Activated T-cell treated with anti-CD3 and anti-CD28 coated beads, Interleukin-2, amount 50 U/mL, for 48 hours (primary cell): ENCODE measurements at regions not wholly inside any gene's neighbourhood (a gene's known extent, or its start where the extent isn't known, plus 50 kb on each side); places are given as distances from the start of the nearest gene placed in this dataset.
"Not testable (repeated sequence)": the region's sequence is repeated elsewhere in the genome, so short reads cannot be mapped to it uniquely, and the experiment has no call there.

ENCODE experiments used
- DNase-seq, 2 experiments: peaks; one replicate each; pipeline ENCODE4 v3.0.0-alpha.2; 2020

DNA sequence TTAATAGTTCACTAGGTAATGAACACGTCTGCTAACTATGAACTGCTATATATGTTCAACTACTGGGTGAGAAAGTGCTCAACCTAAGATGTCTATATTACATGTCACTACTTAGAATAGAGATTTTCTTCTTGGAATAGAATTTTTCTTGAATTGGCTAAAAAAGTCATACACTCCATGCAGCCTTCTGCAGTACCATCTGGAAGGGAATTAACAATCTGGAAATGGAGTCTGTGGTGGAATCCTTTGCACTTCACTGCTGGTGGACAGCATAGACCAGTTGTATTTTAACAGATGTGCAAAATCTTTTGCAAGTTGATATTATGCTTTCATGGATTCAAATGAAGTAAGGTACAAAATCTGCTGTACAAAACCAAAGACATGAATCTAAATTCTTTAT, 799.6 kb downstream of the KCNJ3 start:
- DNase-seq, result no peak

DNA sequence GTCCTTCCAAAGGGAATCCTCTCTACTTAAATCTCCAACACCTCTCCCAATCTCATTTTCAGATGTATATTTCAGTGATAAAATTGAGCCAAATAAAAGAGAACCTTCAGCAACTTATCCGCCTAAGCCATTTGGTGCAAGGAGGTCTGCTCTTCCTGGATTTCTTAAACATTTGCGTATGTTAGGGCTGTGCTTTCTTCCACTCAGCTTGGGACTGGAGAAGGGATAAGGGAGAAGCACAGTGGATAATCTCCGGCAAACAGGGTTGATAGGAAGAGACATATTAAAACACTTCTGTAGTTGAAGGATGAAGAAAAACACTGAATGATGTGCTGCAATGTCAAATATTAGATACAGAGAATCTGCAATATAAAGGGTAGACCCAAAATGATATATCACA, 796.2 kb downstream of the KCNJ3 start:
- DNase-seq, result no peak

DNA sequence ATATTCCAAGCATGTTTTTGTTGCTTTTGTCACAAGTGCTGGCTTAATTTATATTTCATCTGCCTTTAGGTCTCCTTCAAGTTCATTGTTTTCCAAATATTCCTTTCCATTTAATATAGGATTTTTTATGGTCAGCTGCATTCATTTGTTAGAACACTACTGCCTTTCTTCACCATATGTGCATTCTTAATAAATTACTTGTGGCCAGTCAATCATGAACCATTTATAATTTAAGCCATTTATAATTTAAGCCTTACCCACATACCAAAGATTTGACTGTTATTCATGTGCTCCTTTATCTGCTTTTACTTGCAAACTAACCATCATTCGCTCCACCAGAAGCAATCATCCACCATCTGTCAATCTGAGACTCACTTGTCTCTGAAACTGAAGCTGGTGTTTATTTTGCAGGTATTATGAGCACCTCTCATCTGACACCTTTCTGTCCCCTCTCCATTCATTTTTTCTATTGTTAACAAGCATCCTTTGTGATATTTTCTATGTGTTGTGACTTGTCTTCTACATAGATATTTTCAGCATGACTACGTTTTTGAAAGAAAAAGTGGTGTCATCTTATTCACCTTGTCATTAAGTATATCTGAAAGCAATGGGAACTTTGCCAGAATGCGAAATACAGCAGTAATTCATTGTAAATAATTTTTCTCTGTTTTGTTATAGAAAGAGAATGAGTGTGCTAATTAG, 786.8 kb downstream of the KCNJ3 start:
- no peak for DNase-seq

DNA sequence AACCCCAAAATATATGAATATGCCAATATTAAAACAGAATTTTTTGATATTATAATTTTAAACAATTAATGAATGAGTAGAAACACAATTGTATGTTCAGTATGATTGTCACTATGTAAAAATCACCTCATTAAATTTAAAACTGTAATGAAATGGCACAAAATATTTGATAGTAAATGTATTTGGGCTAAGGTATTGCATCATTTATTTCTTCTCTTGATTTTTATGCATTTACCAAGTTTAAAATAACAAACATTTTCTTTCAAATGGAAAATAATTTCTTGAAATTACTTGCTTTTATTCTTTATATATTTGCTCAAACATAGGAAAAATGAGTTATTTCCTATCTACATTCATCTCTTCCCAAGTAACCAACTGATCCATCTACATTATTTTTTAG, 782.6 kb downstream of the KCNJ3 start:
- no peak for DNase-seq

DNA sequence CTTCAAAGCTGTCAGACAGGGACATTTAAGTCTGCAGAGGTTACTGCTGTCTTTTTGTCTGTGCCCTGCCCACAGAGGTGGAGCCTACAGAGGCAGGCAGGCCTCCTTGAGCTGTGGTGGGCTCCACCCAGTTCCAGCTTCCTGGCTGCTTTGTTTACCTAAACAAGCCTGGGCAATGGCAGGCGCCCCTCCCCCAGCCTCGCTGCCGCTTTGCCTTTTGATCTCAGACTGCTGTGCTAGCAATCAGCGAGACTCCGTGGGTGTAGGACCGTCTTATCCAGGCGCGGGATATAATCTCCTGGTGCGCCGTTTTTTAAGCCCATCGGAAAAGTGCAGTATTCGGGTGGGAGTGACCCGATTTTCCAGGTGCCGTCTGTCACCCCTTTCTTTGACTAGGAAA, 773.5 kb downstream of the KCNJ3 start:
- not testable (repeated sequence) for DNase-seq

DNA sequence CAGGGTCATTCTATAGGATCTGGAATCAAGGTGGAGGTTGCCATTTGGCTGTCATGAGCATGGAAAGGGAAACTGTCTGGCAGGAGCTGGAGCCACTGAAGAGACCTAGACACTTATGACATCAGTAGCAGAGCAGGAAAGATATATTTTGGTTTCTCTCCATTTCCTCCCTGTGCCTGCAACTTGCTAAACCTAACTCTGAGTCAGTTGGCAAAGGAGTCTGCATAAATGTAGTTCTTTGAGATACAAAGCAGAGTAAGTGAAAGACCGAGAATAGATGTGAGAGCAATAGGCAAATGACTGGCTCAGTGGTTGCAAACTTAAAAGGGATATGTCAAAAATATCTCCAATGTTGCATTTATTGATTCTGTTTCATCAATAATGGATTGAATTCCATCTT, 757.7 kb downstream of the KCNJ3 start:
- no peak for DNase-seq

DNA sequence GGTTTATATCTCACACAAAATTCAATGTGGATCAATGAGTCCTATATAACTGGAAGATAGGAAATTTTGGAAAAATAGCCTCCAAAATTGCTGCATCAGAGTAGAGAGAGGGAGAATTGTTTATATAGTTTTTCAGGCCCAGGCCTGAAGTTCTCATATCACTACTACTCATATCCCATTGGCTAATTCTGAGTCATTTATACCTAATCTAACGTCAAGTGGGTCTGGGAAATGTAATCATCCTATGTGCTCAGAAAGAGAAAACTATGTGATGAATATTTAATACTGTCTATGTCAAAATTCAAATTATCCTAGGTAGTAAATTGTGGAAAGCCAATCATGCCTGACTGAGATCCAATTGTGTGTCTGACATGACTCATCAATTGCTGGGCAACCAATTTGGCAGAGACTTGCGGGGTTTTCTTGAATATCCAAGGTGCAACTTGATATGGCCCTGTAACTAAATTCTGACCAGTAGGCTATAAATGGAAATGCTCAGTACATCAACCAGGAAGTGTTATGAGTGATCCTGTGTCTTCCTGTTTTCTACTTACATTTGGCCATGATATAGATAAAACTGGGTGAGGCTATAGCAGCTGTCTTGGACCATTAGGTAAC, 744.4 kb downstream of the KCNJ3 start:
- DNase-seq, result no peak

DNA sequence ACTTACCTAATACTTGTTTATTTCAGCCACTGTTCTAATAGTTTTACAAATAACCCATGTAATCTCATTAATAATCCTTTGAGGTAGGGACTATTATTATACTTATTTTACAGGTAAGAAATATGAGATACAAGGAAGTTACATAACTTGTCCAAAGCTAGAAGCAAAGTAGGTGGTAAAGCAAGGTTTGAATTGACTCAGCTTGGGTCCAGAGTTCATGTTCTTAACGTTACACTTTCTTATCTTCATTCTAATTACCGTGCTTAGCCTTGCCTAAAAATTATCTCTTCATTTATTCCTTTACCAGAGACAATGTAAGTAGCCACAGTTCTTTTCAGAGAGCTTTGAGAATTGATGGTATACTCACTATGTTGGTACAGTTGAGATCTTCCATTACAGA, 743.6 kb downstream of the KCNJ3 start:
- DNase-seq, result no peak

DNA sequence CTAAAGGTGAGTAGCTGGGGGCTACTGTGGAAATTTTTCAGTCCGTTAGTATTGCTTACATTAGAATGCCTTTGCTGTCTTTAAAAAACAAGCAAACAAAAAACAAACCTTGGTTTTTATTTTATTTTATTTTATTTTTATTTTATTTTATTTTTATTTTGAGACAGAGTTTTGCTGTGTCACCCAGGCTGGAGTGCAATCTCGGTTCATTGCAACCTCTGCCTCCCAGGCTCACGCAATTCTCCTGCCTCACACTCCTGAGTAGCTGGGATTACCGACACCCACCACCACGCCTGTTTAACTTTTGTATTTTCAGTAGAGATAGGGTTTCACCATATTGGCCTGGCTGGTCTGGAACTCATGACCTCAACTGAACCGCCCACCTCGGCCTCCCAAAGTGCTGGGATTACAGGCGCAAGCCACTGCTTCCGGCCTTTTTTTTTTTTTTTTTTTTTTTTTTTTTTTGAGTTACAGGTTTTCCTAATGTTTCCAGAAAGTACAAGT, 732.6 kb downstream of the KCNJ3 start:
- no peak for DNase-seq

DNA sequence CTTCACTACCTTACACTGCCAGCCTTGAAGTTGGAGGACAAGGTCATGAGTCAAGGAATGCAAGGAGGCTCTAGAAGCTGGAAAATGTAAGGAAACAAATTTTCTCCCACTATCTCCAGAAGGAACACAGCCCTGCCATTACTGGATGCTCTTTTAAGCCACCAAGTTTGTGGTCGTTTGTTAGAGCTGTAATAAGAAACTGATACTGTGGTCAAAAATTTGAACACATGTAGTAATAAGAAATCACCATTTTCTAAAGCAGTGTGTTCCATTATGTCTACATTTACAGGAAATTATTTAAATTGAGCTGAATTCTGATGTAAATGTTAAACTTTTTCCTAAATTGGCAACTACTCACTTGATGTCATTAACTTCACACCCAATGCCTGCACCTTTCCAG, 729.0 kb downstream of the KCNJ3 start:
- no peak for DNase-seq

DNA sequence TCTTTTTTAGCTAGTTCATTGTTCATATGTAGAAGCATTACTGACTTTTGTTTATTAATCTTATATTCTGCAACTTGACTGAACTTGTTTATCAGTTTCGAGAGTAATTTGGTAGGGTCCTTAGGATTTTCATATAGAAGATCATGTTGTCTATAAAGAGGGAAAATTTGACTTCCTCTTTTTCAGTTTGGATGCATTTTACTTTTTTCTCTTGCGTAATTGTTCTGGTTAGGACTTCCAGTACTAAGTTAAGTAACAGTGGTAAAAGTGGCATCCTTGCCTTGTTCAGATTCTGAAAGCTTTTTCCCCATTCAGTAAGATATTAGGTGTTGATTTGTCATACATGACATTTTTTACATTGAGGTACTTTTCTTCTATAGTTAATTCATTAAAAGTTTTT, 726.0 kb downstream of the KCNJ3 start:
- DNase-seq, result no peak

DNA sequence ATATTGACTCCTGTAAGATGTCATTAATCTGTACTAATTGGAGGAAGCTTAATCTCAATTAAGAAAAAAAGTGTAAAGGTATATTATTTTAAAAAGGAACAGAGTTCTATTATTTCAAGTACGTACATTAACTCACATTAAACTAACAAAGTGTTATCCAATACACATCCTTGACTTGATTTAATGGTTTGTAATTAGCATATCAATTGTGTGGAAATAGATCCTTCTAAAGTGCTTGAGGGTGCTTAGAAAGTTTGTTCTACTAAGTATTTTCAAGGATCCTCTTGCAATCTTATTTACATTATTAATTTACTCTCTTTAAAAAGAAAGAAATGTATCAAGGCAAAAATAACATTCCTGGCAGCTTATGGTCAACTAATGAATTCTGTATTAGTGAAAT, 720.3 kb downstream of the KCNJ3 start:
- no peak for DNase-seq

DNA sequence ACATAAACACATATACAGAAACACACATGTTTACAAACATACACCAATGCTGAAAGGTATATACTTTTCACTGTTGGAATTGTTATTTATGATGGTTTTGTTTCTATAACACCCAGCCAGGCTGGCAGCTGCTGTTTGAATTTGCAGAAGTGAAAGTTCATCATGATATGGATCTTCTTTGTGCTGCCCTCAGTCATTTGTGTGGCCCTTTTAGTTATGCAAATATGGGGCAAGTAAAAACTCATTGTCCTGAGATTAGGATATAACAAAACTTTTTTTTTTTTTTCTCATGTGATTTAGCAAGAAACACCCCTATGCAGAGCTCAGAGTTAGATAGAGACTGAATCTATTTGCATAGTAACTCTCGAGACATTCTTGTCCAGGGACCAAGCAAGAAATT, 714.1 kb downstream of the KCNJ3 start:
- DNase-seq, result no peak

DNA sequence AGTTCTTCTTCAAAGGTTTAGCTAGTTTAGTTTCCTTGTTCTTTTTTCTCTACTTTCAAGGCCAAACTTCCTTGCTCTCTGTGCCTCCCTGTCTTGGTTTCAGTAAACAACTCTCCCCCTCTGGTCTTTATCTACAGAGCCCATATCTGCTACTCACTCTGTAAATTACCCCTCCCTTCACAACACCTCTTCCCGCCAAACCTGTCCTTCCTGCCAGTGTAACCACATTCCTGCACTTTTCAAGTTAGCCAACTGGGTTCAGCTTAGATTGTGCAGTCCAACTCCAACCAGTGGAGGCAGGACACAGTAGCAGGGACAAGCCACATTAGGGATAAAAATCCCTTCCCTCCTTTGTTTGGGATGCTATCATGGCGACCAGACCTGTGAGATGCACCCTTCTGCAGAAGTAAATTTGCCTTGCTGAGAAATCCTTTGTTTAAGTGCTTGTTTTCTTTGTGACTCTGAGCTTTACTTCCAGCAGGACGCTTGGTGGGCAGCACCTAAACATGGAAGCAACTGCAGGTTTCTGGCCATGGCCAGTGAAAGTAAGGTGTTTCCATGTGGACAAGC, 706.0 kb downstream of the KCNJ3 start:
- DNase-seq, result no peak

DNA sequence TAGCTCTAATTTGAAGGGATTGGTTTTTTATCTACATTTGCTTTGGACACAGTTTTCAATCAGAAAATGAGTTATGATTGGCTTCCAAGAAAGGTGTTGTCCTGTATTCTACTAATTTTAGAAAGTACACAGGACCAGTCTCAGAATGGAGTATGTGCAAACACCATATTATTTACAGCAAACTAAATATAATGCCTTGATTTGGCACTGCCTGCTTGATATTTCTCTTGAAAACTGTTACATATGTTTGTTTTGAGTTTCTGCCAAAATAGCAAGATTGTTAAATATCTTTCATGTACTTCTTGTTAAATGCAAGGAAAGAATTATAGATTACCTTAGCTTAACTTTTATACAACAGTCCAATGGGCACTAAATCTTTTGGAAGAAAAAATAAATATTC, 694.9 kb downstream of the KCNJ3 start:
- no peak for DNase-seq

DNA sequence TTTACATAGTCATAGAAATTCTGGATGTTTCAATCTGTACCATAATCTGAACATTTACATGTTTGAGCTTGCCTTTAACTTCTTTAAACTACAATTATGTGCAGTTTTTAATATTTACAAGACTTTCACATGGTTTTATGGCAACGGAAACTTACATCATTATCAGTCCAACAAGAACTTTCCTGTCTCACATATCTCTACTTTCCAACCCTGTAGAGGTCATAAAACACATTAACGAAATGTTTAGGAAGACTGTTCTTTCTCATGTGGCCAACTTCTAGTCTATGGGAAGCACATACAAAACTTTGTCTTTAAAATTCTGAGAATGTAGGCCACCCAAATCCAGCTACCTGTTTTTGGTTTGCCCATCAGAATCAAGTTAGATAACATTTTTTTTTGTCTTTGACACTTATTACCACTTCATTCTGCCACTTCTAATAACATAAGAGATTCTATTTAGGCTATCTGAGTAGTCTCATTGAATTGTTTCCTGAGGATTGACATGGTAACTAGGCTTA, 693.2 kb downstream of the KCNJ3 start:
- no peak for DNase-seq

DNA sequence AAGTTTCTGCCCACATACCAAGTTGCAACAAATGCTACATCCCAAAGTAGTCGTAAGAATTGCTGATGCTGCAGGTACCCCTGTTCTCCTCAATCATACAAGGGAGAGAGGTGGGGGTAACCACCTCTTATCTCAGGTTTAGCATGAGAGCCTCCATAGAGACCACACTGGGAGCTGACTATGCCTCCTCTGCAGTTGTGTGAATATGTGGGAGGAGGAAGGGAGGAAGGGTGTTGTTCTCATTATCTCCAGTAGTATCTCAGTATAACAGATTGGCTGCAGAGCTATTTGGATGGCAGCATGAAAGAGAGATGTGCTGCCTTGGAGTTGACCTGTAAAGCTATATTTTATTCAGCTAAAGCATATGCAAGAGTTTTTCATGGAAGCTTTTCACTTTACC, 690.7 kb downstream of the KCNJ3 start:
- no peak for DNase-seq

DNA sequence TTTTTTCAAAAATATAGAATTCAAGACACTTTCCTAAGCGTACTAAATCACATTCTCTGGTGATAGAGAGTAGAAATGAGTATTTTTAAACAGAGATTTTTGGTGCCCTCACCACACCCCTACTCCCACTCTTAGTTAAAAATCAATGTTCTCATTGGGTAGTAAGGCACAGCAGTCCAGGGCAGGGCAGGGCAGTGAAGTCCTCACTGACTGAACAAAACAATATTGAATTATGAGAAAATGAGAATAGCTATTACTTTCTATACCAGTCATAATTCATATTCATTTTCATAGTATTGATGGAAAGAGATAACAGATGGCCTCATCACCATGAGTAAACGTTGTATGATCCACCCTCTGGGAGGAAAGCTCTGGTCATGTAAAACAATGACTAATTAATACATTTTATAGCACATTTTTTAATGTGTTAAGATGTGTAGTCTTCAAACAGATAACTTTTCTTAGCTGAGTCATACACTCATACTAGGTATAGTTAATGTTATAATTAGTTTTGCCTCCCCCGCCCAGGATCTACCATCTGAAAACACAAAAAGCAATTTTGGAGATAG, 686.1 kb downstream of the KCNJ3 start:
- no peak for DNase-seq

DNA sequence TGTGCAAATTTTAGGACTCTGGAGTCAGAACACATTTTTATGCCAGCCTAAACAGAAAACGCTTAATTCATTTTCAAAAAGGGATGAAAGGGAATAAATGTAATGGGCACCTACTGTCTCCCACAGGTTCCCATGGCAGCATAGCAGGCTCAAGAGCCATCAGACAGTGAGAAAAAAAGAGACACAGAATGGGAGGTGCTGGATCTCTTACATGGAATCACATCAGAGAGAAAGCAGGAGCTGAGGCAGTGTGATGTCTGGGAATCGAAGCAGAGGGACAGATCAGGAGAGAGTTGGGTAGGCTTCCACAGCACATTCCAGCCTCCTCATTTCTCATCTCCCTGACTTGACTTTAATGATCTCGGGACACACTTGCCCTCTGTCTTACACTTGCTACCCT, 684.3 kb downstream of the KCNJ3 start:
- DNase-seq, result no peak

DNA sequence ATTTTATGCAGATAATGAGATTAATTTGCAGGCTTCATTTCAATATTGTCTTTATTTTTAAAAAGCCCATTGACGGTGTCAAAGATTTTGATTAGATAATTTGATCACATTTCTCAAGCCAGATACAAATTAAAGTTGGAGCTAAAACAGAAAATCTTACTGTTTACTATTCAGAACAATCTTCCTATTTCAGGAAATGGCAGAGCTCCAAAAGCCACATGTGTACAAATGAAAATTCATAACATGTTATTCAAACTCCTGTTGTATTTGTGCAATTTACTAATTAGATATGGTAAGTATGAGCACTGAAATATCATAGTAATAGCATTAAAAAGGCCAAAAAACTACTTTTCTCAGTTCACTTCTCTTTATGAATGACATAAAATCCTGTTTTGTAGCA, 682.9 kb downstream of the KCNJ3 start:
- no peak for DNase-seq

DNA sequence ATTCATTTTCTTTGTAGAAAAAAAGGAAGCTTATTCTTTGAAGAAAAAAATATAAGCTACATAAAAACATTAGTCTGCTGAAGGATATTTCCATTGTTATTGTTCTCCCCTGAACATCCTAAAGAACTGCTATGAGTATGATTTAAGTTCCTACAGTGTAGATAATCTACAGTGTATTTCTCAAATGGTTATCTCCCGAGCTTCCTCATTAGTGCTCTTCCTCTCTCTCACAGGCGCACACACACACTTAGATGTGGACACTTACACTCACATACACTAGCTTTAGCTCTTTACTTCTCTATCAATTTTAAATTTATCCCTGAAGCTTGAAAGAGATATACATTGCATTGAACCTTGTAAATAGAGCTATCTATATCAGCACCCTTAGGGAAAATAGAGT, 681.0 kb downstream of the KCNJ3 start:
- no peak for DNase-seq

DNA sequence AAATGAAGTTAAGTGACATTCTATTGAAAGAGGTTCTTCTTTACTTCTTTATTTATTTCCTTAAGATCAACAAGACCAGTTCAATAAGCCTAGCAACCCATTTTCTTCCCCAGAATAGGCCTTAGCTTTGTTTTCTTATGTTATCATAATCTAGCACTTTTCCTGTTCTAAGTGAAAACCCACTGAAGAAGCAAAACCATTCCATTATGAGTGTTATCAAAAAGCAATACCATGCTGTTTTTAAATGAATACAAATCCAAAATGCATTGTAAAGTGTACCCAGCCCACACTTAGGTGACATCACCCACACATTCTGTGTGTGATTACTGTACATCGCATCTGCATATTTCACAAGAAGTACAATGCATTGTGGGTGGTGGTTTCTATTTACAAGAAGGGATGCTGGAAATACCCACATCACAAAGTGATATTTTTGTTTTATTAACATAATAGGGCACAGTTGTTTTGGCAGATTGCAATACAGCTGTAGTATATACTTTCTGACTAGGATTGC, 679.5 kb downstream of the KCNJ3 start:
- no peak for DNase-seq

DNA sequence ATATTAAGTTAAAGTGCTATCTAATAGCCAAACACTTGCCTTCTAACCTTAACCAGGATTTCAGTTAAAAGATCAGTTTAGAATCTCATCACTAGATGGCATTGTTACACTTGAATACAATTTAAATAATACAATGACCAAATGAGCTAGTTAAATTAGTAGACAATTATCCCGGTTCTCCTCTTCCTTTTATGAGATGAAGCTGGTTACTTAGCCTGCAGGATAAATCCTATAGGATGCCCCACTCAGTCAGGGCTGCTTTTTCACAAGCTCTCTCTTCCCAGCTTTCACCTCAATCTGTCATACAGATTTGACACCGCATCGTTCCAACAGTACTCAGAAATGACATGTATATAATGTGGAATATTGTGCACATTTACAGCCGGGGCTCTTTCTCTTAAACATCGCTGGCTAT, 678.8 kb downstream of the KCNJ3 start:
- DNase-seq, result no peak

DNA sequence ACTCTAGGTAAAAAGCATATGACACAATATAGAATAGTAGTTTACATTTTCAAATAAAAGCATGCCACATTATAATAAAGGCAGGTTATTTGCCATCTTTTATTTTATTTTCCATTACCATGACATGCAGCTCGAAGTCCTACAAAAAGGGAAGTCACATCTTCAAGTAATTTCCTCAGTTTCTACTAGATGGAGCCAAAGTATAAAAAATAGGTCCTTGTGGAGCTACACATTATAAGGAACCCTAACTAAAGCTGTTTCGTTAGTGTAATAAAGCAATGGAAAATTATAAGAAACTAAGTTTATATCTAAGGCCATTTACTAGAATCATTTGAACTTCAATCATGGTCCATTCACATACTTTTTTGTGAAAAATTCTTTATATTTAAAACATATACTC, 674.5 kb downstream of the KCNJ3 start:
- no peak for DNase-seq
